KMS-11 (cell line): ENCODE measurements at regions not wholly inside any gene's neighbourhood (a gene's known extent, or its start where the extent isn't known, plus 50 kb on each side); places are given as distances from the start of the nearest gene placed in this dataset.

Experiments used
- H2AFZ ChIP-seq: fragments of 200-600 bp; sonication (generic); 2 replicates; pipeline ENCODE4 v1.6.1; 2016; ENCODE audit warnings: antibody characterized with exemption, mixed run types, low read depth
- H3K27ac ChIP-seq: fragments of 200-600 bp; sonication (generic); 2 replicates; pipeline ENCODE4 v1.6.1; 2016; ENCODE audit warnings: mild to moderate bottlenecking, mixed run types
- H3K27me3 ChIP-seq: fragments of 200-600 bp; sonication (generic); 2 replicates; pipeline ENCODE4 v1.6.1; 2017; ENCODE audit warnings: mild to moderate bottlenecking, low read depth, mixed run types, moderate library complexity; ENCODE audit not compliant: insufficient read depth
- H3K36me3 ChIP-seq: fragments of 200-600 bp; sonication (generic); 2 replicates; pipeline ENCODE4 v1.6.1; 2017; ENCODE audit warnings: mild to moderate bottlenecking, mixed run types; ENCODE audit not compliant: insufficient read depth
- H3K4me1 ChIP-seq: fragments of 200-600 bp; sonication (generic); 2 replicates; pipeline ENCODE4 v1.6.1; 2016; ENCODE audit warnings: mild to moderate bottlenecking, low read depth, mixed run types; ENCODE audit not compliant: poor library complexity, severe bottlenecking
- H3K4me2 ChIP-seq: fragments of 200-600 bp; sonication (generic); 2 replicates; pipeline ENCODE4 v1.7.0; 2016; ENCODE audit warnings: mild to moderate bottlenecking, mixed run types
- H3K4me3 ChIP-seq: fragments of 200-600 bp; sonication (generic); IDR thresholded peaks from 2 replicates; pipeline ENCODE4 v1.6.1; 2017; ENCODE audit warnings: low read depth, low read length, mixed read lengths; ENCODE audit not compliant: insufficient read depth
- H3K79me2 ChIP-seq: fragments of 200-600 bp; sonication (generic); 2 replicates; pipeline ENCODE4 v1.6.1; 2016; ENCODE audit warnings: low read depth, mixed run types; ENCODE audit not compliant: insufficient read depth
- H3K9ac ChIP-seq: fragments of 200-600 bp; sonication (generic); 2 replicates; pipeline ENCODE4 v1.6.1; 2016; ENCODE audit warnings: mild to moderate bottlenecking, mixed run types
- H4K20me1 ChIP-seq: fragments of 200-600 bp; sonication (generic); 2 replicates; pipeline ENCODE4 v1.6.1; 2016; ENCODE audit warnings: mild to moderate bottlenecking, mixed run types; ENCODE audit not compliant: insufficient read depth
- TF ChIP-seq, protein P1 (sequence below): fragments of 200-600 bp; sonication (generic); conservative IDR thresholded peaks from 2 replicates; pipeline ENCODE4 v1.6.1; 2017; ENCODE audit warnings: low read depth, mild to moderate bottlenecking, antibody characterized with exemption, low read length, moderate library complexity, mixed read lengths

DNA sequence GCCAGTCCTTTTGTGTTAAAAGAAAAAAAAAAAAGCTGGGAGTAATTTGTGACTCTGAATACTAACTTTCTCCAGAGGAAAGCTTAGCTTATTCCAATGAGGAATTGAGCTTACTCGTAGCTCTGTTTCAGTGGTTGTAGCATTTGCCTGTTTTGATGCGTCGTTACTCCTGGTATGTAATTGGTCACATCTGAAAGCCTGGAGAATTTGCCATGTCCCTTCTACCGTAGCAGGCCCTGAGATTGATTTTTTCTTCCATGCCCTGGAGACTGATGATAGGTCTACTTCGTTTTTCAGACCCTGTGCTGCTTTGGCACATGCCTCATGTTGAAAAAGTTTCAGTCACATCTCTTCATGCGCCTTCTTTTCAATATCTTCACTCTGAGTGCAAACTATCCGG lies 1103.0 kb downstream of the PLA2G4A start:
- Histone ChIP-seq H3K36me3 (no peaks in the 10 kb centered on the region), H3K4me3 (no peak overlapping the region), H4K20me1 (no peaks in the 10 kb centered on the region), H3K4me2 (no peak overlapping the region), H2AFZ (no peak overlapping the region), H3K27me3 (no peaks in the 10 kb centered on the region), H3K4me1 (no peaks in the 10 kb centered on the region), H3K27ac (no peak overlapping the region), H3K9ac (no peak overlapping the region), H3K79me2 (no peaks in the 10 kb centered on the region)
- TF ChIP-seq, protein P1, sequence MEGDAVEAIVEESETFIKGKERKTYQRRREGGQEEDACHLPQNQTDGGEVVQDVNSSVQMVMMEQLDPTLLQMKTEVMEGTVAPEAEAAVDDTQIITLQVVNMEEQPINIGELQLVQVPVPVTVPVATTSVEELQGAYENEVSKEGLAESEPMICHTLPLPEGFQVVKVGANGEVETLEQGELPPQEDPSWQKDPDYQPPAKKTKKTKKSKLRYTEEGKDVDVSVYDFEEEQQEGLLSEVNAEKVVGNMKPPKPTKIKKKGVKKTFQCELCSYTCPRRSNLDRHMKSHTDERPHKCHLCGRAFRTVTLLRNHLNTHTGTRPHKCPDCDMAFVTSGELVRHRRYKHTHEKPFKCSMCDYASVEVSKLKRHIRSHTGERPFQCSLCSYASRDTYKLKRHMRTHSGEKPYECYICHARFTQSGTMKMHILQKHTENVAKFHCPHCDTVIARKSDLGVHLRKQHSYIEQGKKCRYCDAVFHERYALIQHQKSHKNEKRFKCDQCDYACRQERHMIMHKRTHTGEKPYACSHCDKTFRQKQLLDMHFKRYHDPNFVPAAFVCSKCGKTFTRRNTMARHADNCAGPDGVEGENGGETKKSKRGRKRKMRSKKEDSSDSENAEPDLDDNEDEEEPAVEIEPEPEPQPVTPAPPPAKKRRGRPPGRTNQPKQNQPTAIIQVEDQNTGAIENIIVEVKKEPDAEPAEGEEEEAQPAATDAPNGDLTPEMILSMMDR, result no peak

DNA sequence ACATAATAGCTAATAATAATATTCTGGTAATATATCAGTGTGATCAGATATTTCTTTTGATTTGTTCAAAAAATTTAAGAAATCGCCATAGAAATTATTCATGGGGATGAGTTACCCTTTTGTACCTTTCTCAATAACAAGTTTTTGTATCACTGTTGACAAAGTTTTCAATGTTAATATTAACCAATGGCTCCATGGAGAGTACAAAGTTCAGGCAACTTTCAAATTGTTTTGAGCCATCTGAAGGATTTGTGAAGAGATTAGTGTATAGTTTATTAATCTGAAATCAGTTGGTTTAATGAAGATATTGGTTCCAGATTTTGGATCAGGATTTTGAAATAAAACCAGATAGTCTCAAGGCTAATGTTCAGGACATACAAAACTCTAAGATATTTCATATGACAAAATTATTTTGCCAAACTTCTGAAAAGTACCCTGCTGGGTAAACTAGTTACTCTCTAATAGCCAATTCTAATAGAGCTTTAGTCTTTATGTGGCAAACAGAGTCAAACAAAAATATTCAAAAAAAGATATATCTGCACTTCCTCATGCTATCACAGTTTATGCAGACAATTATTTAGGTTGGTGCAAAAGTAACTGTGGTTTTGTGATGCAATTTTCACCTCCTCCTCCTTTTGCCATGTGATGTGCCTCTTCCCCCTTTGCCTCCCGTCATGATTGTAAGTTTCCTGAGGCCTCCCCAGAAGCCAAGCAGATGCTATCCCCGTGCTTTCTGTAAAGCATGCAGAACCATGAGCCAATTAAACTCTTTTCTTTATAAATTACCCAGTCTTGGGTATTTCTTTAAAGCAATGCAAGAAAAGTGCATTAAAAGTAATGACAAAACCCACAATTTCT lies 1105.0 kb downstream of the PLA2G4A start:
- Histone ChIP-seq H3K36me3 (no peaks in the 10 kb centered on the region), H3K4me1 (no peaks in the 10 kb centered on the region), H3K27ac (no peak overlapping the region), H4K20me1 (no peaks in the 10 kb centered on the region), H2AFZ (no peak overlapping the region), H3K4me2 (no peak overlapping the region), H3K79me2 (no peaks in the 10 kb centered on the region), H3K4me3 (no peak overlapping the region), H3K9ac (no peak overlapping the region), H3K27me3 (no peaks in the 10 kb centered on the region)
- TF ChIP-seq, protein P1, result no peak

DNA sequence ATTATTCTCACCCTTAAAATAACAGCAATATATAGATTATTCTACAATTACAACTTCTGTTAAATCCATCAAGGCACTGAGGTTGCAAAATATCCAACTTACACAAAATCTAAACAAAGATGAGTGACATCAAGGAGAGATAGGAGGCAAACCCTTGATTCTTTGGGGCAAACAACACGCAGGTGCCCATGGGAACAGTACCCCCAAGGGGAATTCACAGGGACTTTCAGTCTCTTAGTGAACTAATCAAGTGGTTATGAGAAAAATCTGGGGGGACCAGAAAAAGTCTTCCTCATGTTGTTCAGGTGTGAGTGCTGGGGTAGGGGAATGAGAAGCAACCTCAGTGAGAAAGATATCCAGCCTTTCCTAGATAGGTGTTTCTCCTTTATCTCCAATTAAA lies 1107.9 kb downstream of the PLA2G4A start:
- no peak overlapping the region for H2AFZ ChIP-seq
- H3K36me3 ChIP-seq, result no peaks in the 10 kb centered on the region
- no peak overlapping the region for H3K9ac ChIP-seq
- TF ChIP-seq, protein P1, result no peak
- no peaks in the 10 kb centered on the region for H3K27me3 ChIP-seq
- no peak overlapping the region for H3K4me3 ChIP-seq
- no peaks in the 10 kb centered on the region for H3K79me2 ChIP-seq
- H4K20me1 ChIP-seq, result no peaks in the 10 kb centered on the region
- no peaks in the 10 kb centered on the region for H3K4me1 ChIP-seq
- no peak overlapping the region for H3K4me2 ChIP-seq
- H3K27ac ChIP-seq, result no peak overlapping the region

DNA sequence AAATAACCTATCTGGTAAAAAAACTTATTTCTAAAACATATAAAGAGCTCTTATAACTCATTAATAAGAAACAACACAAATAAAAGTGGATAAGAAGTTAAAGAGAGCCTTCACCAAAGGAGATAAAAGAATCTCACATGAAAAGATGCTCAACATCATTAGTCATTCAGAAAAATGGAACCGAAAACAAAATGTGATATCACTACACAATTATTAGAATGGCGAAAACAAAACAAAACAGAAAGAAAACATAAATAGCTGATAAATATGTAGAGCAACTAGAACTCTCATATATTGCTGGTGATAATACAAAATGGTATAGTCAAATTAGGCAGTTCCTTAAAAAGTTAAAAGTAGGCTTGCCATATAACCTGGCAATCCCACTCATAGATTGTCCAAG lies 1109.3 kb downstream of the PLA2G4A start:
- Histone ChIP-seq H4K20me1 (no peaks in the 10 kb centered on the region), H3K9ac (no peak overlapping the region), H3K4me2 (no peak overlapping the region), H3K27me3 (no peaks in the 10 kb centered on the region), H3K79me2 (no peaks in the 10 kb centered on the region), H3K4me1 (no peaks in the 10 kb centered on the region), H3K27ac (no peak overlapping the region), H2AFZ (no peak overlapping the region), H3K36me3 (no peaks in the 10 kb centered on the region), H3K4me3 (no peak overlapping the region)
- TF ChIP-seq, protein P1, result no peak
